GM21619 (cell line): ENCODE measurements at regions not wholly inside any gene's neighbourhood (a gene's known extent, or its start where the extent isn't known, plus 50 kb on each side); places are given as distances from the start of the nearest gene placed in this dataset.
"Not testable (repeated sequence)": the region's sequence is repeated elsewhere in the genome, so short reads cannot be mapped to it uniquely, and the experiment has no call there.

Source experiments
- ATAC-seq: cut with Tn5 transposase; IDR thresholded peaks from one replicate; pipeline ENCODE4 v1.9.1; 2021; ENCODE audit not compliant: unreplicated experiment

GRCh38 chr2:234861841-234862735, 89.7 kb upstream of the SH3BP4 start:
- no peak for ATAC-seq

- ATAC-seq, result not testable (repeated sequence)
These were observed 92.4 kb upstream of the SH3BP4 start for GRCh38 chr2:234859330-234859872.

- ATAC-seq, result no peak
These were observed 93.0 kb upstream of the SH3BP4 start for GRCh38 chr2:234858790-234859329.

- ATAC-seq, result no peak
These were observed 93.7 kb upstream of the SH3BP4 start for GRCh38 chr2:234858145-234858544.

GRCh38 chr2:234853729-234854128, 98.1 kb upstream of the SH3BP4 start:
- no peak for ATAC-seq

GRCh38 chr2:234852941-234853340, 98.9 kb upstream of the SH3BP4 start:
- no peak for ATAC-seq

GRCh38 chr2:234852035-234852434, 99.8 kb upstream of the SH3BP4 start:
- no peak for ATAC-seq

GRCh38 chr2:234851451-234851850, 100.4 kb upstream of the SH3BP4 start:
- no peak for ATAC-seq

GRCh38 chr2:234850818-234851217, 101.0 kb upstream of the SH3BP4 start:
- no peak for ATAC-seq

- ATAC-seq, result no peak
These were observed 102.1 kb upstream of the SH3BP4 start for GRCh38 chr2:234849678-234850077.

- no peak for ATAC-seq
These were observed 103.2 kb upstream of the SH3BP4 start for GRCh38 chr2:234848578-234848977.

GRCh38 chr2:234847639-234848038, 104.2 kb upstream of the SH3BP4 start:
- ATAC-seq, result no peak

GRCh38 chr2:234847364-234847635, 104.5 kb upstream of the SH3BP4 start:
- ATAC-seq, result no peak

GRCh38 chr2:234846599-234847363, 105.0 kb upstream of the SH3BP4 start:
- no peak for ATAC-seq

- no peak for ATAC-seq
These were observed 105.9 kb upstream of the SH3BP4 start for GRCh38 chr2:234845602-234846590.

- ATAC-seq, result no peak
These were observed 108.4 kb upstream of the SH3BP4 start for GRCh38 chr2:234843411-234843810.

- no peak for ATAC-seq
These were observed 109.1 kb upstream of the SH3BP4 start for GRCh38 chr2:234842753-234843152.

GRCh38 chr2:234841321-234842015, 110.3 kb upstream of the SH3BP4 start:
- ATAC-seq, result no peak

- no peak for ATAC-seq
These were observed 111.5 kb upstream of the SH3BP4 start for GRCh38 chr2:234840336-234840735.

GRCh38 chr2:234839285-234839684, 112.5 kb upstream of the SH3BP4 start:
- ATAC-seq, result no peak
